GM21390 (cell line): ENCODE measurements at regions not wholly inside any gene's neighbourhood (a gene's known extent, or its start where the extent isn't known, plus 50 kb on each side); places are given as distances from the start of the nearest gene placed in this dataset.

Experiments
- ATAC-seq: cut with Tn5 transposase; IDR thresholded peaks from one replicate; pipeline ENCODE4 v1.9.1; 2021; ENCODE audit not compliant: unreplicated experiment

DNA sequence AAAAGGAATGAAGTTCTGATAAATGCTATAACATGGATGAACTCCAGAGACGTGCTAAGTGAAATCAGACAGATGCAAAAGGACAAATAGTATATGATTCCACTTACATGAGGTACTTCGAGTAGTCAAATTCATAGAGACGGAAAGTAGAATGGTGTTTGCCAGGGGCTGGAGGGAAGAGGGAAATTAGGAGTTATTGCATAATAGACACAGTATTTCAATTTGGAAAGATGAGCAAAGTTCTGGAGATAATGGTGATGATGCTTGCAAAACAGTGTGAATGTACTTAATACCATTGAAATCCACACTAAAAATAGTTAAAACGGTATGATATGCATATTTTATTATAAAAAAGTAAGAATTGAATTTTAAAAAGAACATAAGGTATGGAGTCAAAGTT is 84.9 kb upstream of the STXBP5 start:
- ATAC-seq, result no peak

DNA sequence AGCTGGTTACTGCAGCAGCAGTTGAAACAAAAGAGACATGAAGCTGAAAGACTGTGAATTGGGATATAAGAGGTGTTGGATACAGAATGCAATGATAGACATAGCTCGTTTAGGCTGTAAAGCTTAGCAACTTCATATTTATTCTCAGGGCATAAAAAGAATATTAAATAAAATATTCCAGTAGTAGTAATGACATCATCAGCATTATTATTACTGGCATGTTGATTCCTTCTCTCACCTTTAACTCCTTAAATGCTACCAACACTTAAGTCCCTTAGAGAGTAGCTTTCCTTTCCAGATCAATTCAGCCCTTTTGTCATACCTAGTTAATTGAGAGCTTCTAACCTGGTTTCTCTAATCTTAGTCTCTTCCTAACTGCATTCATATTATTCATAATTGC is 81.4 kb upstream of the STXBP5 start:
- ATAC-seq, result no peak

DNA sequence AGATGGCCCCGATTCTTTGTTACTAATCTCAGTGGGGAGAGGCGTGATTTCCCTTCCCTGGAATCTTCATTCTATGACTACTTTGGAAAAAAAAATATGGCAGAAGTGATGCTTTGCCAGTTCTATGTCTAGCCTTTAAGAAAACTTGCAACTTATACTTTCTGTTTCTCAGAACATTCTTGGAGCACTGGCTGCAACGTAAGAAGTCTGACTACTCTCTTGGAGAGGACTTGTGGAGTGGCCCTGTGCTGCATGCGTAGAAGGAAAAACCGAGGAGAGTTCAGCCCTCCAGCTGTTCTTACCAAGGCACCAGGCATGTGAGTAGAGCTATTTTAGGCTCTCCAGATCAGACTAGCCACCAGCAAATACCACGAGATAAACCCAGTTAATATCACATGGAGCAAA is 77.6 kb upstream of the STXBP5 start:
- no peak for ATAC-seq

DNA sequence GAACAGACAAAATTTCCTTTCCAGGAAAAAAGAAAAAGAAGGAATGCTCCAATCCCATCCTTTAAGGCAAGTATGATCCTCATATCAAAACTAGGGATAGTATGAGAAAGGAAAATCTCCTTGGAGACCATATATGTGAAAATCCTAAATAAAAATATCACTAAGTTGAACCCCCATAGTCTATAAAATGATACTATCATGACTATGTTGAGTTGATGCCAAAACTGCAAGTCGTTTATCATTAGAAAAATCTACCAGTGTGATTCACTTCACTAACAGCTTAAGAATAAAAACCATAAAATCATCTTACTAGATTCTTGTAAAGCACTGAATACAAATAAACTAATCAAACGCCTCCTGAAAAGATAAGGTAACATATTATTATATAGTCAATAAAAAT is 76.6 kb upstream of the STXBP5 start:
- no peak for ATAC-seq

DNA sequence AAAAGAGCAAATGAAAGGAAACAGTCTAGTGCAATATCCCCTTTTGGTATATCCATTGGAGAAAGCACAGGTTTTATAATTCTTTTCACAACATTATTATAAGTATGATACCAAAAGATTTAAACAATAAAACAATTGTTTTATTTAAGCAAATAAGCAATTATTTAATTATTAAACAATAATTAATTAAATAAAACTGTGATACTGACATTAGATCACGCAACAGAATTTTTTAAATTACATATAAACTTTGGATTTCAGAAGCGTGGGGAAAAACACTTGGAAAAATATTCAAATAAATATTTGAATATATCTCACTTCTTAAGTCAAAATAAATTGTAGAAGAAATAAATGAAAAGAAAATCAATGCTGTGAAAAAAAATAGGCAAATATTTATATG is 76.2 kb upstream of the STXBP5 start:
- no peak for ATAC-seq

DNA sequence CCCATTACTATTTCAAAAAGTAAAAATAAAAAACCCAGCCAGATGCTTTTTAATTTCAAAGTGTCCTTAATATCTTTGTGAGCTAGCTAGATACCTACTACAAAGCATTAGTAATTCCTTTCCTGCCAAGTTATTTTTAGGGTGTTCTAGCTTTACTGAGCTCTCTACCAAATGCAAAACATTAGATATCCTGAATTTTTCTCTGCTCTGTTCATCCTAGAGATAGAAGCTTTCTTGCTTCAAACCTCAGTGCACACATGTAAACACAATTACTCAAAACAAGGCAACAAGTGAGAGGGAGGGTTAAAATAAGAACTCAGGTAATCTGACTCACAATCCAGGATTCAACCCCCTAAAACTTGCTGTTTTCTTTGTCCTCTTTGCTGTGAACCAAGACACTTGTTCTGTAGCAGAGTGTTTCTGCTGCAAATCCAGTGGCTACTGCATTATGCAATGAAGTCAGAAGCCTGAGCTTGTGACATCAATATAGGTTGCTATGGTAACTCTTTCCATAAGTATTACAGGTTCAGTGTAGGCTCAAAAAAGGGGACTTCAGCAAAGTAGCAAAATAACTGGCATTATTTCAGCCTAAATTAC is 72.6 kb upstream of the STXBP5 start:
- no peak for ATAC-seq

DNA sequence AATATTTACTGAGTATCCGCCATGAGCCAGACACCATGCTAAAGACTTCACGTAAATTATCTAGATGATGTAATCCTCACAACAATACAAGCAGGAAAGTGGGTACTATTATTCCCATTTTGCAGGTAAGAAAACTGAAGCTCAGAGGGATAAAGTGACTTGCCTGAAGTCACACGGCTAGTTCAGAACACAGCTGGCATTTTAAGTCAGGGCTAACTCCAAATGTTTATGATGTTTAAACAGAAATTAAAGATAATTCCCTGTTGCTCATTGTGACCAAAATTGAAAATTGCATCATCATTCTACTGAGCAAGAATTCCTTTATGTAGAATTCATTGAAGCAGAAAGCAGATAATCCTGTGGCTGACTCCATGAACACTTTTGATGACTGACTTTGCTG is 71.3 kb upstream of the STXBP5 start:
- ATAC-seq, result no peak

DNA sequence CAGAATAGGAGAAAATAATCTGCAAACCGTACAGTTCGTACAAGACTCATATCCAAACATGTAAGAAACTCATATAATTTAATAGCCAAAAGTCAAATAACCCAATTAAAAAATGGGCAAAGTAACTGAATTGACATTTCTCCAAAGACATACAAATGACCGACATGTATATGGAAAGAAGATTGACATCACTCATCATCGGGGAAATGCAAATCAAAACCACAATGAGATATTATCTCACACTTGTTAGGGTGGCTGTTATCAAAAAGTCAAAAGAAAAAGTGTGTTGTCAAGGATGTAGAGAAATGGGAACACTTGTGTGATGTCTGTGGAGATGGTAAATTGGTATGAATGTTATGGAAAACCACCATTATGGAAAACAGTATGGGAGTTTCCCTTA is 70.5 kb upstream of the STXBP5 start:
- no peak for ATAC-seq

DNA sequence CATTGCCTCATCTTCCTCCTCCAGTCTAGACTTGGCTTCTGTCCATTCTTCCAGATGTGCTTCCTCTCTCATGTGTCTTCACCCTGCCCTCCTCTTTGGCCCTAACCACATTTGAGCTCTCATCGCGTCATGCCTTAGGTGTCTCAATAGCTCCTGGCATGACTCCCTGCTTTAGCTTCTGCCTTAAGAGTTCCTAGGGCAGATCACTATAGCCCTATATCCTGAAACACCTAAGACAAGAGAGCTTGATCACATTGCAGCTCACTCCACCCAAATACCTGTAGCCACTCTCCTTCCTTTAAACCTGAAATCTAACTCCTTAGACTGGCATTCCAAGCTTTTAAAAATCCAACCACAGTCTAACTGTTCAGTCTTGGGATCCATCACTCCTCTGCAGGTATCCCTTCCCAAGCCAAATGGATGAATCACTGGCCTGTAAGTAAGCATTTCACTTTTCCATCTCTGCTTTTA is 69.0 kb upstream of the STXBP5 start:
- ATAC-seq, result no peak

DNA sequence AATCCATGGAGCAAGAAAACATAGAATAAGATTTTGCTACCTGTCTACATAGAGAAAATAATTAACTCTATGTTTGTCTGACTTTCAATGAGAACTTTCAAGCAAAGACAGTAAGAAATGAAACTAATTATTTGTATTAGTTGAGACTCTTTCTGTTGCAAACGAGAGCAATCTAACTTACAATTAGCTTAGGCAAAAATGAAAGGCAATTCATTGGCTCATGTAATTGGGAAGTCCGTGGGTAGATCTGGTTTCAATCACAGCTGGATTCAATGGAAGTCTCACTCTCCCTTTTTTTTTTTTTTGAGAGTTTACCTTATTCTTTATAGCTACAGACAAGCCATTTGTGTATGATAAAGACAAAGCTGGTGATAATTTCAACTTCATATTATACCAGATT is 68.2 kb upstream of the STXBP5 start:
- ATAC-seq, result no peak

DNA sequence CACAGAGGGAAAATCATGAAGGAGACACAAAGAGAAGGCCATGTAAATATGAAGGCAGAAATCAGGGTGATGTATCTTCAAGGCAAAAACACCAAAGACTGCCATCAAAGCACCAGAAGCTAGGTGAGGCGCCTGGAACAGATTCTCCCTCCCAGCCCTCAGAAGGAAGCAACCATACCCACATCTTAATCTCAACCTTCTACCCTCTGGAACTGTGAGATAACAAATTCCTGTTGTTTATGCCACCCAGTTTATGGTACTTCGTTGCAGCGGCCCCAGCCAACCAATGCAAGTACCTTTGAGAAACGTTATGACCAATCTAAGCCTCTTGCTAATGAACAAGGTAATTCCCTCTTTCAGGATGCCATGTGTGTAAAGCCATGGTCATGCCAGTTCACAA is 66.2 kb upstream of the STXBP5 start:
- ATAC-seq, result no peak

DNA sequence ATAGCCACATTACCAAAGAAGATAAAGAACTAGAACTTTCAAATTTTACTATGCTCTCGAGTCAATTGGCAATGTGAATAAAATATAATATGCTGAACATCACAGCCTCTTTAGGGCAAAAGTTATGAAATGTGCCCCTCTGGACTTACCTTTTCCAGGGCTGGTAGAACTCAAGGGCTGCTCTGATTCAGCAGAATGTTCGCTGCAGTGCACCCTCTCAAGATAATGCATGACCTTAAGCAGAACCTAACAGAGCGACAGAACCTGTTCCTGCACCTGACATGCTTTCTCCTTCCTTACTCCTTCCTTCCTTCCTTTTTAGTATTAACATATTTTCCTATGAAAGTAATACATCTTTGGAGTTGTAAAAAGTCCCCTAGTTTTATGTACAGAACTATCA is 65.4 kb upstream of the STXBP5 start:
- no peak for ATAC-seq

DNA sequence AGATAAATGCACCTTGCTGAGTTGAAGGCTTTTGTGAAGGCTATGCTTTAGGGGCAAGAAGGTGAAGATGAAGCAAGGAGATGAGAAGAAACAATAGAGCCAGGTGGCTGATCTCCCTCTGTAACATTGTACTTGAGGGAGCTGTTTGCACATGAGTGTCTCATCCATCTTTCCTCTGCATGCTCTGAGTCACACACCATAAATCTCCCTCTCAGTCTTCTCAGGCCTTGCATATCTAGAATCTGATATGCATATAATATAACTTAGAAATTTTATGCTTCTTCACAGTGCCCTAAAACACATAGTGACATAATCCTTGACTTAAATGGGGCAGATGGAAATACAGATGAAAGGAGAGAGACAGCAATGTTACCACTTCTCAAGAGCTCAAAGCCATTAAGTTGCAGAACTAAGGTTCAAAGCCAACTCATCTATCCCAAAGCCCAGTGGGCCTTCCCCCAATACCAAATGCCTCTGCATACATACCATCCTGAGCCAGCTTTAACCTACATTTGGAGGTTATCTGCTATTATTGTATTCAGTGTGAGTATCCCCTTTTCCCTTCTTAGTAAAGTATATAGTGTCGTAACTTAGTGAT is 62.4 kb upstream of the STXBP5 start:
- no peak for ATAC-seq

DNA sequence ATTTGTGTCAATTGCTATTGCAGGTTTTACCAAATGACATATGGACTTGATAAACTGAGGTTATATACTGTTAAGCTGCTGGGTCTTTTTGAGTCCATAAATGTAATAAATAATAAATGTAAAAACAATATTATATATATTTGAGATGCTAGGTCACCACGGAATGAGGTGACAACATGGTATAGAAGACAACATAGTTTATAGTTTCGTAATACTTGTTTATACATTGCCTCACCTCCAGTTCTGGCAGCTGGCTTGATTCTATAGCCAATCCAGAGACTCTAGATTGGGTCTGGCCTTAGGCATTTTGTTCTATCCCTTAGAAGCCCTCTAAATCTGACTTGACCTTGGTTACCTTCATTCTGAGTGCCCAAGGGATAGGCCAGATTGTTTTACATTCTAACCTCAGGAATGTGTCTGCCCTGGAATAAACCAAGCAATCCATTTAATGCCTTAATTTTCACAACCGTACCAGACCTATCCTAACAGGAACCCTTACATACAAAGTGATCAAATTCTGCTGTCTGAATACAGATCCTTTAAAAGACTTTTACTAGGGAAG is 61.5 kb upstream of the STXBP5 start:
- ATAC-seq, result no peak

DNA sequence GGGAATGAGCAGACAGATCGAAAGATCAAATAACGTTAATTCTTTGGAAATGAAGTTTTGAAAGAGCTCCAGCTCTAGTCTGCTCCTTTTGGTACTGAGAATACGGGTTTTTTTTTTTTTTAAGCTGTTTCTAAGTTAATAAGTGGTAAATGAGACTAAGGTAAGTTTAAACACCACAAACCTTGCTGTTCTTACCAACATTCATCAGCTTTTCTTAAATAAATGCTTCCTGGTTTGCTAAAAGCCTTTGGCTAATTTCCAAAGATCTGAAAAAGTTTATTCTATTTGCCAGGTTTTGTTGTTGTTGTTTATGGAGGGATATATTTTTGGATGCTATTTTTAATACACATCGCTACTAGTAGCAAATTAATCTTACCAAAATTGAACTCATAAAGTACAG is 55.1 kb upstream of the STXBP5 start:
- ATAC-seq, result no peak

DNA sequence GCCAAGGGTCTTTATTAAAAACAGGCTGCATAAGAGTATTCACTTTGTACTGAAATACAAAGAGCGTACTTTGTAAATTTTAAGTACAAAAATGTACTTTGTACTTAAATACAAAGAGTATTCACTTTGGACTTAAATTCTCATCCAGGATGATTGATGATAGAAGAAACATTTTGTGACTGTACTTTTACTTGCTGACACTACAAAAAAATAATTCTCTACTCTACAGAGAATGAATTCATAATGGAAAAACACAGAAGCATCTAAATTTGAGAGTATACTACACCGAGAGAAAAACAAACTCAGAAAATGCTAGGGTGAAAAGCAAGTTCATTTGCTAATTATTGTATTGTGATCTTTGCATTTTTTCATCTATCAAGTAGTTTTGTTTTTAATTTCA is 54.4 kb upstream of the STXBP5 start:
- no peak for ATAC-seq

DNA sequence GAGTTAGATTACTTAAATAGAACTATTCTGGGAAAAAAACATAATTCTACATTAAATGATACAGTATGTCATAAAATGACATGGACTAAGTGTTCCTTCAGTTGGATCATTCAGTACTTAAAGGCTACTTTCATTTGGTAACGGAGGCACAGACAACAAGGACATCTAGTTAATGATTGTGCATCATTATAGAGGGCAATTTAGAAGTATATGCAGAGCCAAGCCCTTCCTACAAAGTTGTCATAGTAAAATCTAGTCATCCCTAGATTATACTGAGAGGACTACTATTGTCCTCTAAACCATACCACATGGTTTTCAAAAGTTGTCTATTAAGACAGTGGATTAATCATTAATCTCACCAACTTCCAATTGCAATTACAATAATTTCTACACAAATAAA is 53.9 kb upstream of the STXBP5 start:
- no peak for ATAC-seq
